Karpas-422 (cell line): ENCODE measurements at regions not wholly inside any gene's neighbourhood (a gene's known extent, or its start where the extent isn't known, plus 50 kb on each side); places are given as distances from the start of the nearest gene placed in this dataset.
A peak's percentile ranks its signal among the peaks of the same experiment; 100 is the strongest.

ENCODE experiments used
- DNase-seq: peaks from one replicate; pipeline ENCODE4 v3.0.0-alpha.2; 2015
- H2AFZ ChIP-seq: fragments of 200-600 bp; sonication (generic); 2 replicates; pipeline ENCODE4 v1.6.1; 2014; ENCODE audit warnings: antibody characterized with exemption, low read length, mixed read lengths
- H3K27ac ChIP-seq: fragments of 200-600 bp; sonication (generic); 2 replicates; pipeline ENCODE4 v1.5.1; 2014; ENCODE audit warnings: mild to moderate bottlenecking, low read length, moderate library complexity
- H3K27me3 ChIP-seq: fragments of 200-600 bp; sonication (generic); 2 replicates; pipeline ENCODE4 v1.6.1; 2014; ENCODE audit warnings: low read length, mixed read lengths
- H3K36me3 ChIP-seq: fragments of 200-600 bp; sonication (generic); 2 replicates; pipeline ENCODE4 v1.6.1; 2014; ENCODE audit warnings: low read length, mixed read lengths; ENCODE audit not compliant: insufficient read depth
- H3K4me1 ChIP-seq: fragments of 200-600 bp; sonication (generic); 2 replicates; pipeline ENCODE4 v1.6.1; 2014; ENCODE audit warnings: mild to moderate bottlenecking, low read length, mixed read lengths
- H3K4me2 ChIP-seq: fragments of 200-600 bp; sonication (generic); 2 replicates; pipeline ENCODE4 v1.6.1; 2014; ENCODE audit warnings: low read length, low read depth, mild to moderate bottlenecking; ENCODE audit not compliant: poor library complexity, severe bottlenecking
- H3K4me3 ChIP-seq: fragments of 200-600 bp; sonication (generic); 2 replicates; pipeline ENCODE4 v1.5.1; 2014; ENCODE audit warnings: mild to moderate bottlenecking, antibody characterized with exemption, low read length, mixed read lengths
- H3K79me2 ChIP-seq: fragments of 200-600 bp; sonication (generic); 2 replicates; pipeline ENCODE4 v1.6.1; 2014; ENCODE audit warnings: mild to moderate bottlenecking, low read length, mixed read lengths
- H3K9ac ChIP-seq: fragments of 200-600 bp; sonication (generic); 2 replicates; pipeline ENCODE4 v1.6.0; 2014; ENCODE audit warnings: low read length
- H3K9me2 ChIP-seq: fragments of 200-600 bp; sonication (generic), shearing (Covaris generic); replicated peaks from 2 replicates; pipeline ENCODE4 v1.6.0; 2014; ENCODE audit warnings: mild to moderate bottlenecking, low read length, moderate library complexity; ENCODE audit not compliant: insufficient read depth
- H3K9me3 ChIP-seq: fragments of 300-700, 200-600 bp; sonication (generic); 2 replicates; pipeline ENCODE4 v1.6.1; 2014; ENCODE audit warnings: low read length, mixed read lengths
- H4K20me1 ChIP-seq: fragments of 200-600 bp; sonication (generic); 2 replicates; pipeline ENCODE4 v1.6.1; 2014; ENCODE audit warnings: mild to moderate bottlenecking, antibody characterized with exemption, low read length, low read depth; ENCODE audit not compliant: insufficient read depth

- no peaks in the 10 kb centered on the region for H3K9me3 ChIP-seq
- H3K27ac ChIP-seq: no peak overlapping the region
- no peaks in the 10 kb centered on the region for H3K27me3 ChIP-seq
- no peak overlapping the region for H2AFZ ChIP-seq
- no peaks in the 10 kb centered on the region for H3K9me2 ChIP-seq
- H3K4me1 ChIP-seq: peaks cover 28% of the 10 kb centered on the region
- H3K79me2 ChIP-seq: no peaks in the 10 kb centered on the region
- DNase-seq: no peak
- H3K36me3 ChIP-seq: no peaks in the 10 kb centered on the region
- H3K9ac ChIP-seq: no peak overlapping the region
- no peak overlapping the region for H3K4me3 ChIP-seq
- no peak overlapping the region for H3K4me2 ChIP-seq
- H4K20me1 ChIP-seq: no peaks in the 10 kb centered on the region
These were observed 57.9 kb upstream of the PCDH8 start for GRCh38 chr13:52906122-52906903.

- Histone ChIP-seq H2AFZ (no peak overlapping the region), H4K20me1 (no peaks in the 10 kb centered on the region), H3K4me3 (no peak overlapping the region)
These were observed 57.3 kb upstream of the PCDH8 start for GRCh38 chr13:52905701-52906100.

GRCh38 chr13:52903320-52903719 lies 54.9 kb upstream of the PCDH8 start:
- H3K9me3 ChIP-seq: no peaks in the 10 kb centered on the region
- H4K20me1 ChIP-seq: no peaks in the 10 kb centered on the region
- H2AFZ ChIP-seq: no peak overlapping the region
- H3K4me1 ChIP-seq: peaks cover 23% of the 10 kb centered on the region
- H3K4me3 ChIP-seq: peak overlapping the region; percentile 6; the same call in 1 of the 2 replicates
- no peak overlapping the region for H3K9ac ChIP-seq
- H3K36me3 ChIP-seq: no peaks in the 10 kb centered on the region
- no peaks in the 10 kb centered on the region for H3K9me2 ChIP-seq
- no peak overlapping the region for H3K27ac ChIP-seq
- peak overlapping the region; percentile 47 for H3K4me2 ChIP-seq
- H3K27me3 ChIP-seq: no peaks in the 10 kb centered on the region
- DNase-seq: peak; percentile 73
- H3K79me2 ChIP-seq: no peaks in the 10 kb centered on the region

More at GRCh38 chr13:52905701-52906100, 57.3 kb upstream of the PCDH8 start:
- no peak for DNase-seq
- Histone ChIP-seq H3K27ac (no peak overlapping the region), H3K36me3 (no peaks in the 10 kb centered on the region), H3K9ac (no peak overlapping the region), H3K9me3 (no peaks in the 10 kb centered on the region), H3K4me2 (no peak overlapping the region), H3K9me2 (no peaks in the 10 kb centered on the region), H3K27me3 (no peaks in the 10 kb centered on the region), H3K4me1 (peaks cover 28% of the 10 kb centered on the region), H3K79me2 (no peaks in the 10 kb centered on the region)

- Histone ChIP-seq H3K9ac (no peak overlapping the region), H2AFZ (no peak overlapping the region), H3K9me3 (no peaks in the 10 kb centered on the region), H3K4me3 (no peak overlapping the region), H3K27ac (no peak overlapping the region), H3K27me3 (no peaks in the 10 kb centered on the region), H4K20me1 (no peaks in the 10 kb centered on the region), H3K4me1 (peaks cover 23% of the 10 kb centered on the region), H3K36me3 (no peaks in the 10 kb centered on the region), H3K79me2 (no peaks in the 10 kb centered on the region), H3K4me2 (no peak overlapping the region), H3K9me2 (no peaks in the 10 kb centered on the region)
- no peak for DNase-seq
These were observed 50.8 kb upstream of the PCDH8 start for GRCh38 chr13:52899206-52899605.
